Iris pigment epithelial cell (primary cell): ENCODE measurements at regions not wholly inside any gene's neighbourhood (a gene's known extent, or its start where the extent isn't known, plus 50 kb on each side); places are given as distances from the start of the nearest gene placed in this dataset.
"Not testable (repeated sequence)": the region's sequence is repeated elsewhere in the genome, so short reads cannot be mapped to it uniquely, and the experiment has no call there.

Experiments used
- DNase-seq: peaks from one replicate; pipeline ENCODE4 v3.0.0-alpha.2; 2011; ENCODE audit warnings: low read depth

- DNase-seq = no peak
Measured at GRCh38 chr5:23721336-23721735, 213.9 kb downstream of the PRDM9 start.

- DNase-seq = no peak
Measured at GRCh38 chr5:23727271-23727670, 219.9 kb downstream of the PRDM9 start.

GRCh38 chr5:23730023-23730422 is 222.6 kb downstream of the PRDM9 start:
- DNase-seq = no peak

- DNase-seq = no peak
Measured at GRCh38 chr5:23740029-23740428, 232.6 kb downstream of the PRDM9 start.

GRCh38 chr5:23742701-23743100 is 235.3 kb downstream of the PRDM9 start:
- no peak for DNase-seq

- DNase-seq = no peak
Measured at GRCh38 chr5:23755906-23756305, 248.5 kb downstream of the PRDM9 start.

- DNase-seq = no peak
Measured at GRCh38 chr5:23756779-23757178, 249.4 kb downstream of the PRDM9 start.

GRCh38 chr5:23763170-23763569 is 255.8 kb downstream of the PRDM9 start:
- no peak for DNase-seq

GRCh38 chr5:23776684-23777083 is 269.3 kb downstream of the PRDM9 start:
- no peak for DNase-seq

- DNase-seq = not testable (repeated sequence)
Measured at GRCh38 chr5:23800307-23800706, 292.9 kb downstream of the PRDM9 start.

- peak; percentile 42 for DNase-seq
Measured at GRCh38 chr5:23820765-23821471, 313.5 kb downstream of the PRDM9 start.

GRCh38 chr5:23823521-23823920 is 316.1 kb downstream of the PRDM9 start:
- DNase-seq = no peak

- DNase-seq = no peak
Measured at GRCh38 chr5:23825196-23825595, 317.8 kb downstream of the PRDM9 start.

- DNase-seq = no peak
Measured at GRCh38 chr5:23840083-23840482, 332.7 kb downstream of the PRDM9 start.

GRCh38 chr5:23864786-23865185 is 357.4 kb downstream of the PRDM9 start:
- no peak for DNase-seq

- DNase-seq = no peak
Measured at GRCh38 chr5:23877847-23878246, 370.4 kb downstream of the PRDM9 start.

- no peak for DNase-seq
Measured at GRCh38 chr5:23884405-23885031, 377.1 kb downstream of the PRDM9 start.

- no peak for DNase-seq
Measured at GRCh38 chr5:23893561-23893960, 386.2 kb downstream of the PRDM9 start.

- DNase-seq = no peak
Measured at GRCh38 chr5:23895614-23896013, 388.2 kb downstream of the PRDM9 start.

GRCh38 chr5:23930985-23931384 is 423.6 kb downstream of the PRDM9 start:
- DNase-seq = no peak

- DNase-seq = not testable (repeated sequence)
Measured at GRCh38 chr5:23951261-23951928, 444.0 kb downstream of the PRDM9 start.

- DNase-seq = no peak
Measured at GRCh38 chr5:23963449-23963848, 456.0 kb downstream of the PRDM9 start.

GRCh38 chr5:23977365-23977764 is 470.0 kb downstream of the PRDM9 start:
- DNase-seq = no peak
